WTC11 (cell line): ENCODE measurements at regions not wholly inside any gene's neighbourhood (a gene's known extent, or its start where the extent isn't known, plus 50 kb on each side); places are given as distances from the start of the nearest gene placed in this dataset.

Experiments
- ATAC-seq: fragments of 200-7000 bp; cut with Tn5 transposase; 2 replicates; pipeline ENCODE4 v1.10.0; 2021; ENCODE audit warnings: mild to moderate bottlenecking, moderate library complexity
- CTCF ChIA-PET: fragments of 300-600 bp; sonication (Branson Sonifier 250); formaldehyde crosslinking; loops from one replicate; lab custom pipeline; 2021; ENCODE audit warnings: antibody characterized with exemption; lab: Charles Lee
- POLR2A ChIA-PET: fragments of 350-600 bp; sonication (Branson Sonifier 250); formaldehyde crosslinking; loops from one replicate; lab custom pipeline; 2021; ENCODE audit warnings: antibody characterized with exemption; lab: Charles Lee
- DNase-seq: peaks from one replicate; pipeline ENCODE4 v3.0.0; 2021; ENCODE audit warnings: low spot score
- H3K27ac Mint-ChIP-seq: 2 replicates; pipeline ENCODE4 v1.8.0; 2021; ENCODE audit warnings: mixed read lengths
- H3K27me3 Mint-ChIP-seq: 2 replicates; pipeline ENCODE4 v1.8.0; 2021; ENCODE audit warnings: low read depth, mild to moderate bottlenecking, moderate library complexity, mixed read lengths
- H3K36me3 Mint-ChIP-seq: 2 replicates; pipeline ENCODE4 v1.8.0; 2021; ENCODE audit warnings: mixed read lengths
- H3K4me1 Mint-ChIP-seq: 2 replicates; pipeline ENCODE4 v1.8.0; 2022; ENCODE audit warnings: mixed read lengths
- H3K4me3 Mint-ChIP-seq: 2 replicates; pipeline ENCODE4 v1.8.0; 2021; ENCODE audit warnings: mild to moderate bottlenecking, moderate library complexity, mixed read lengths
- H3K9me3 Mint-ChIP-seq: 2 replicates; pipeline ENCODE4 v1.8.0; 2021; ENCODE audit warnings: mixed read lengths
- AR ChIP-seq: fragments of 250-450 bp; sonication (Bioruptor Pico); IDR thresholded peaks from 2 replicates; pipeline ENCODE4 v1.9.0; 2021; ENCODE audit warnings: mild to moderate bottlenecking
- ATF1 ChIP-seq: sonication (generic); formaldehyde crosslinking; IDR thresholded peaks from 2 replicates; pipeline ENCODE4 v1.8.1; 2023; ENCODE audit warnings: mild to moderate bottlenecking, moderate library complexity, missing genetic modification reagents
- ATF3 ChIP-seq: sonication (generic); formaldehyde crosslinking; conservative IDR thresholded peaks from 2 replicates; pipeline ENCODE4 v1.8.1; 2022; ENCODE audit warnings: mild to moderate bottlenecking, missing genetic modification reagents
- ATF6 ChIP-seq: sonication (generic); formaldehyde crosslinking; IDR thresholded peaks from 2 replicates; pipeline ENCODE4 v1.8.1; 2023; ENCODE audit warnings: mild to moderate bottlenecking, missing genetic modification reagents
- CDX4 ChIP-seq: fragments of 250-450 bp; sonication (Bioruptor Pico); IDR thresholded peaks from 2 replicates; pipeline ENCODE4 v1.9.0; 2021; ENCODE audit warnings: moderate library complexity, mild to moderate bottlenecking, inconsistent platforms, borderline replicate concordance
- CREB1 ChIP-seq: sonication (generic); formaldehyde crosslinking; IDR thresholded peaks from 2 replicates; pipeline ENCODE4 v1.8.0; 2023; ENCODE audit warnings: mild to moderate bottlenecking, missing genetic modification reagents
- ELF4 ChIP-seq: sonication (generic); formaldehyde crosslinking; IDR thresholded peaks from 2 replicates; pipeline ENCODE4 v1.8.1; 2022; ENCODE audit warnings: low read depth, mild to moderate bottlenecking, moderate library complexity, missing genetic modification reagents
- EMX1 ChIP-seq: fragments of 250-450 bp; sonication (Bioruptor Pico); IDR thresholded peaks from 2 replicates; pipeline ENCODE4 v1.8.0; 2021; ENCODE audit warnings: mild to moderate bottlenecking
- ESRRA ChIP-seq: sonication (generic); formaldehyde crosslinking; IDR thresholded peaks from 2 replicates; pipeline ENCODE4 v1.8.1; 2022; ENCODE audit warnings: mild to moderate bottlenecking, missing genetic modification reagents, borderline replicate concordance
- FOXK1 ChIP-seq: sonication (generic); formaldehyde crosslinking; IDR thresholded peaks from 2 replicates; pipeline ENCODE4 v1.8.0; 2022; ENCODE audit warnings: mild to moderate bottlenecking, moderate library complexity, missing genetic modification reagents
- GABPB1 ChIP-seq: sonication (generic); formaldehyde crosslinking; IDR thresholded peaks from 2 replicates; pipeline ENCODE4 v1.8.1; 2023; ENCODE audit warnings: mild to moderate bottlenecking, missing genetic modification reagents
- GTF2I ChIP-seq: fragments of 250-450 bp; sonication (Bioruptor Pico); conservative IDR thresholded peaks from 2 replicates; pipeline ENCODE4 v1.4.0; 2021; ENCODE audit warnings: mild to moderate bottlenecking
- IRF1 ChIP-seq: sonication (generic); formaldehyde crosslinking; IDR thresholded peaks from 2 replicates; pipeline ENCODE4 v1.8.0; 2023; ENCODE audit warnings: missing genetic modification reagents
- MYBL2 ChIP-seq: sonication (generic); formaldehyde crosslinking; IDR thresholded peaks from 2 replicates; pipeline ENCODE4 v1.8.1; 2023; ENCODE audit warnings: mild to moderate bottlenecking, moderate library complexity, missing genetic modification reagents
- OVOL2 ChIP-seq: fragments of 250-450 bp; sonication (Bioruptor Pico); IDR thresholded peaks from 2 replicates; pipeline ENCODE4 v1.9.0; 2021; ENCODE audit warnings: mild to moderate bottlenecking, borderline replicate concordance
- SMAD3 ChIP-seq: sonication (generic); formaldehyde crosslinking; IDR thresholded peaks from 2 replicates; pipeline ENCODE4 v1.8.0; 2022; ENCODE audit warnings: missing genetic modification reagents, mild to moderate bottlenecking, borderline replicate concordance
- TEAD4 ChIP-seq: sonication (generic); formaldehyde crosslinking; IDR thresholded peaks from 2 replicates; pipeline ENCODE4 v1.8.0; 2022; ENCODE audit warnings: mild to moderate bottlenecking, missing genetic modification reagents
- USF2 ChIP-seq: sonication (generic); formaldehyde crosslinking; IDR thresholded peaks from 2 replicates; pipeline ENCODE4 v1.8.1; 2023; ENCODE audit warnings: mild to moderate bottlenecking, missing genetic modification reagents, moderate library complexity
- ZBTB21 ChIP-seq: sonication (generic); formaldehyde crosslinking; IDR thresholded peaks from 2 replicates; pipeline ENCODE4 v1.8.1; 2023; ENCODE audit warnings: mild to moderate bottlenecking, missing genetic modification reagents, borderline replicate concordance
- ZNF138 ChIP-seq: sonication (generic); formaldehyde crosslinking; conservative IDR thresholded peaks from 2 replicates; pipeline ENCODE4 v1.8.1; 2022; ENCODE audit warnings: mild to moderate bottlenecking, moderate library complexity, missing genetic modification reagents
- ZNF281 ChIP-seq: sonication (generic); formaldehyde crosslinking; IDR thresholded peaks from 2 replicates; pipeline ENCODE4 v1.8.0; 2023; ENCODE audit warnings: mild to moderate bottlenecking, missing genetic modification reagents

- H3K4me3 Mint-ChIP-seq = no peak overlapping the region
- ATAC-seq (no peak), DNase-seq (no peak)
- H3K27ac Mint-ChIP-seq = no peak overlapping the region
- H3K4me1 Mint-ChIP-seq = no peaks in the 10 kb centered on the region
- H3K27me3 Mint-ChIP-seq = no peaks in the 10 kb centered on the region; the same call in 1 of the 2 replicates
- ChIA-PET POLR2A (interaction anchor here (0.6 kb wide), 1 partner anchor 195 kb away, joined by 4 read pairs; no protein-coding TSS in a partner anchor), CTCF (interaction anchor here (1.5 kb wide), 1 partner anchor 10 kb away, joined by 4 read pairs; no protein-coding TSS in a partner anchor)
- TF ChIP-seq GTF2I (no peak), EMX1 (CRISPR knock-in tag) (no peak), OVOL2 (CRISPR knock-in tag) (no peak), CREB1 (CRISPR knock-in tag) (no peak), ATF3 (CRISPR knock-in tag) (no peak), MYBL2 (CRISPR knock-in tag) (no peak), USF2 (no peak), TEAD4 (no peak), ZNF281 (CRISPR knock-in tag) (no peak)
- H3K9me3 Mint-ChIP-seq = 0 out of 2 replicates have a peak, but pooled peaks cover 4% of the 10 kb centered on the region
- no peaks in the 10 kb centered on the region for H3K36me3 Mint-ChIP-seq
Measured at GRCh38 chr1:234886081-234886984, 242.3 kb downstream of the TOMM20 start.

- TF ChIP-seq ZNF138 (CRISPR knock-in tag) (no peak), AR (CRISPR knock-in tag) (no peak), ZBTB21 (CRISPR knock-in tag) (no peak), ATF1 (CRISPR knock-in tag) (no peak)
- H3K27me3 Mint-ChIP-seq = no peaks in the 10 kb centered on the region; the same call in 1 of the 2 replicates
- POLR2A ChIA-PET = no interaction called here
- CTCF ChIA-PET = interaction anchor here (1.5 kb wide), 1 partner anchor 9 kb away, joined by 4 read pairs; no protein-coding TSS in a partner anchor
- ATAC-seq = no peak
- H3K27ac Mint-ChIP-seq = no peak overlapping the region
- no peaks in the 10 kb centered on the region for H3K36me3 Mint-ChIP-seq
- 0 out of 2 replicates have a peak, but pooled peaks cover 4% of the 10 kb centered on the region for H3K9me3 Mint-ChIP-seq
- H3K4me1 Mint-ChIP-seq = no peaks in the 10 kb centered on the region
- DNase-seq = no peak
- no peak overlapping the region for H3K4me3 Mint-ChIP-seq
Measured at GRCh38 chr1:234885601-234886000, 243.0 kb downstream of the TOMM20 start.

- no peak overlapping the region for H3K4me3 Mint-ChIP-seq
- CTCF ChIA-PET = interaction anchor here (1.5 kb wide), 1 partner anchor 8 kb away, joined by 4 read pairs; no protein-coding TSS in a partner anchor
- H3K27ac Mint-ChIP-seq = no peak overlapping the region
- POLR2A ChIA-PET = no interaction called here
- no peak for ATAC-seq
- DNase-seq = no peak
- 0 out of 2 replicates have a peak, but pooled peaks cover 4% of the 10 kb centered on the region for H3K9me3 Mint-ChIP-seq
- H3K36me3 Mint-ChIP-seq = no peaks in the 10 kb centered on the region
- no peaks in the 10 kb centered on the region; the same call in 1 of the 2 replicates for H3K27me3 Mint-ChIP-seq
- H3K4me1 Mint-ChIP-seq = no peaks in the 10 kb centered on the region
- no peak for TF ChIP-seq ATF6 (CRISPR knock-in tag)
- no peak for TF ChIP-seq IRF1 (CRISPR knock-in tag)
- no peak for TF ChIP-seq CDX4
- no peak for TF ChIP-seq FOXK1
- no peak for TF ChIP-seq TEAD4
- no peak for TF ChIP-seq SMAD3
- no peak for TF ChIP-seq ELF4 (CRISPR knock-in tag)
- no peak for TF ChIP-seq GABPB1 (CRISPR knock-in tag)
- TF ChIP-seq ESRRA (CRISPR knock-in tag) = no peak
Measured at GRCh38 chr1:234884701-234885100, 243.9 kb downstream of the TOMM20 start.
